Ascending aorta (tissue), 2 donors: ENCODE measurements at regions not wholly inside any gene's neighbourhood (a gene's known extent, or its start where the extent isn't known, plus 50 kb on each side); places are given as distances from the start of the nearest gene placed in this dataset.

Experiments used
- DNase-seq, 2 donors: peaks; one replicate each; pipeline ENCODE4 v3.0.0-alpha.2; 2019; ENCODE audit warnings: low spot score in 2 of 2
- H3K27ac ChIP-seq, 2 donors: fragments of 200-600 bp; sonication (generic); one replicate each; pipeline ENCODE4 v1.5.1; 2016 to 2017; ENCODE audit warnings: mild to moderate bottlenecking in 1 of 2
- H3K27me3 ChIP-seq: fragments of 200-600 bp; sonication (generic); one replicate; pipeline ENCODE4 v1.5.1; 2017
- H3K36me3 ChIP-seq, 2 donors: fragments of 200-600 bp; sonication (generic); one replicate each; pipeline ENCODE4 v1.5.1; 2016
- H3K4me1 ChIP-seq, 2 donors: fragments of 200-600 bp; sonication (generic); one replicate each; pipeline ENCODE4 v1.5.1; 2016 to 2017; ENCODE audit warnings: mild to moderate bottlenecking in 1 of 2
- H3K4me3 ChIP-seq, 2 donors: fragments of 200-600 bp; sonication (generic); one replicate each; pipeline ENCODE4 v1.5.1; 2016 to 2017; ENCODE audit warnings: mild to moderate bottlenecking in 1 of 2
- H3K9me3 ChIP-seq, 2 donors: fragments of 200-600 bp; sonication (generic); one replicate each; pipeline ENCODE4 v1.5.1; 2016
- intact Hi-C: fragments of 100-400 bp; cut with DNase I; formaldehyde crosslinking; loops from one replicate; pipeline ENCODE4 v1.15.1; 2023
- TF ChIP-seq, protein P1 (sequence below), 3 experiments: fragments of 200-600 bp in 2 of 3; fragments of 450-650 bp in 1 of 3; sonication (generic) in 2 of 3; IDR thresholded peaks; one replicate each; pipeline ENCODE4 v1.5.1; 2016 to 2019; ENCODE audit warnings: antibody characterized with exemption in 3 of 3, mild to moderate bottlenecking in 1 of 3, moderate library complexity in 1 of 3

DNA sequence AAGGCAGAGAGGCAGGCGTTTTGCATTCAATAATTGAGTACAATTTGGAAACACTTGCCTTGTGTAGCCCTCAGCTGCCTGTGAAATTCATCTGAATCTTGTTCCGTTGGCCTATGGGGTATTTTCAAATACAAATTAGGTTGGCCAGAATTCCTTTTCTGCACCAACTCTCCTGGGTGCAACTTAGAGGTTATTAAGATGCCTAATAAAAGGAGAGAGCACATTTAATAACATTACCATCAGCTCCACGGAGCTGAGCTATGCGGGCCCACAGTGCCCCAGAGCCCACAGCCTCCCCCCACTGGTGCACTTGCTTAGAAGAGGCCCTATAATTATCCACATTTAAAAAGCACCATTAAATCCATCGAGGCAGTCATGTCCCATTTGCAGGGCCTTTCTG, 367.6 kb upstream of the CLINT1 start:
- Histone ChIP-seq H3K36me3 (no peaks in the 10 kb centered on the region), H3K4me3 (no peak overlapping the region), H3K9me3 (no peaks in the 10 kb centered on the region), H3K27ac (no peak overlapping the region), H3K4me1 (no peaks in the 10 kb centered on the region), H3K27me3 (no peaks in the 10 kb centered on the region)
- intact Hi-C loops: no loop called here
- DNase-seq: no peak
- TF ChIP-seq, protein P1, sequence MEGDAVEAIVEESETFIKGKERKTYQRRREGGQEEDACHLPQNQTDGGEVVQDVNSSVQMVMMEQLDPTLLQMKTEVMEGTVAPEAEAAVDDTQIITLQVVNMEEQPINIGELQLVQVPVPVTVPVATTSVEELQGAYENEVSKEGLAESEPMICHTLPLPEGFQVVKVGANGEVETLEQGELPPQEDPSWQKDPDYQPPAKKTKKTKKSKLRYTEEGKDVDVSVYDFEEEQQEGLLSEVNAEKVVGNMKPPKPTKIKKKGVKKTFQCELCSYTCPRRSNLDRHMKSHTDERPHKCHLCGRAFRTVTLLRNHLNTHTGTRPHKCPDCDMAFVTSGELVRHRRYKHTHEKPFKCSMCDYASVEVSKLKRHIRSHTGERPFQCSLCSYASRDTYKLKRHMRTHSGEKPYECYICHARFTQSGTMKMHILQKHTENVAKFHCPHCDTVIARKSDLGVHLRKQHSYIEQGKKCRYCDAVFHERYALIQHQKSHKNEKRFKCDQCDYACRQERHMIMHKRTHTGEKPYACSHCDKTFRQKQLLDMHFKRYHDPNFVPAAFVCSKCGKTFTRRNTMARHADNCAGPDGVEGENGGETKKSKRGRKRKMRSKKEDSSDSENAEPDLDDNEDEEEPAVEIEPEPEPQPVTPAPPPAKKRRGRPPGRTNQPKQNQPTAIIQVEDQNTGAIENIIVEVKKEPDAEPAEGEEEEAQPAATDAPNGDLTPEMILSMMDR (IDR thresholded peaks at IDR 0.05): no peak

DNA sequence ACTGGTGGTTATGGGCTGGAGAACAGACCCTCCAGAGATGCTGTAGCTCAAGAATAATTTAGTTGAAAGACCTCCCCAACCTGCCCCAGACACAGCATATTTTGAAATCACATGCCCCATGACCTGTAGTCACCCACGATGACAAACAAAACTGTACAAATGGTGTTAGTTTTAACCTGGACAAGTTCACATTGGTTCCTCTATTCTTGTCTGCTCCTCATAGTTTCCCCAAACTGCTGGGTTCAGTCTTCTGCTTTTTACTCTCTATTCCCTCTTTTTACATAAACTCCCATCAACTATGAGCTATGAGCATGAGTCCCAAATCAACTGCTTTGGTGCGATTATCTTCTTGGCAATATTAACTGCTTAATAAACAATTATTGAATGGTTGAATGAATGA, 365.3 kb upstream of the CLINT1 start:
- no peak for DNase-seq
- intact Hi-C loops: no loop called here
- H3K27me3 ChIP-seq: no peaks in the 10 kb centered on the region
- H3K4me1 ChIP-seq: no peaks in the 10 kb centered on the region
- H3K27ac ChIP-seq: no peak overlapping the region
- TF ChIP-seq, protein P1 (IDR thresholded peaks at IDR 0.05): no peak
- no peaks in the 10 kb centered on the region for H3K36me3 ChIP-seq
- no peaks in the 10 kb centered on the region for H3K9me3 ChIP-seq
- H3K4me3 ChIP-seq: no peak overlapping the region

DNA sequence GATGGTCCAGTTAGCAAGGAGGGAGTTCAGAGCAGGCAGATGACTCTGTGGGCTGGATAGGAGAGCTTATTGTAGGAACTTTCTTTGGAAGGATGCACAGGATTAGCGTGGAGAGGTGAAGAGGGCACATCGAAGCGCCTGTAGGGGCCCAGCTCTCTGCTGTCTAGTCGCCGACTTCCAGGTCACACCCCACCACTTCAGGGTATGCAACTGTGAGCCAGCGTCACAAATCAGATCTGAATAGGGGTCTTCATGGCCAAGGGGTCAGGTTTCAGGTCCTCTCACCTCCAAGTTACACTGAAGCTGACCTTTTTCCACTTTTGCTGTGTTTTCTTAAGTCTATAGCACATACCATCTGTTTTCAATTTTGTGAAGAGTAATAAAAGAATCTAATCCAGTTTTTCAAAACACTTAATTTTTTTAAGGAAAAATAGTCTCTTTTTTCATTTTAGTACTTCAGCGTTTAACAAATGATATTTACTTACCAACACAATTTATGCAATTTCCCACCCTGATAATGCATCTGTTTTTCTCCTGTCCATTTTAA, 364.2 kb upstream of the CLINT1 start:
- Histone ChIP-seq H3K27ac (no peak overlapping the region), H3K27me3 (no peaks in the 10 kb centered on the region), H3K36me3 (no peaks in the 10 kb centered on the region), H3K4me3 (no peak overlapping the region), H3K9me3 (no peaks in the 10 kb centered on the region), H3K4me1 (no peaks in the 10 kb centered on the region)
- DNase-seq: no peak
- intact Hi-C loops: no loop called here
- TF ChIP-seq, protein P1 (IDR thresholded peaks at IDR 0.05): no peak

DNA sequence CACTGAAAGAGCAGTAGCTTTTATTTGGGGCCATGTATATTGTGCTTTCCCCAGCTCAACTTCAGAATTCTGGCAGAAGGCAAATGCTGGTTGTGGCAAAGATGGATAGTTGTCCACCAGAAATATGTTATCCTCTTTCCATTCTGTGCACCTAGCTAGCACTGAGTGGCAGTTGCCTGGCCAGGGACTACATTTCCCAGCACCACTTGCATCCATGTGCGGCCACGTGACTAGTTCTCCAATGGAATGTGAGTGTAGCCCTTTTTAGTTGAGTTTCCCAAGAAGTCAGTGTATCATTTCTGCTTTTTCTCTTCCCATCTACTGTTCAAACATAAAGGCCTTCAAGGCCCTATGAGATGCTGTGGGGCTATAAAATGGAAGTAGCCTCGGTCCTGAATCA, 354.0 kb upstream of the CLINT1 start:
- Histone ChIP-seq H3K27ac (no peak overlapping the region), H3K36me3 (no peaks in the 10 kb centered on the region), H3K4me3 (no peak overlapping the region), H3K4me1 (no peaks in the 10 kb centered on the region), H3K27me3 (no peaks in the 10 kb centered on the region), H3K9me3 (no peaks in the 10 kb centered on the region)
- TF ChIP-seq, protein P1 (IDR thresholded peaks at IDR 0.05): no peak
- DNase-seq: no peak
- intact Hi-C loops: no loop called here

DNA sequence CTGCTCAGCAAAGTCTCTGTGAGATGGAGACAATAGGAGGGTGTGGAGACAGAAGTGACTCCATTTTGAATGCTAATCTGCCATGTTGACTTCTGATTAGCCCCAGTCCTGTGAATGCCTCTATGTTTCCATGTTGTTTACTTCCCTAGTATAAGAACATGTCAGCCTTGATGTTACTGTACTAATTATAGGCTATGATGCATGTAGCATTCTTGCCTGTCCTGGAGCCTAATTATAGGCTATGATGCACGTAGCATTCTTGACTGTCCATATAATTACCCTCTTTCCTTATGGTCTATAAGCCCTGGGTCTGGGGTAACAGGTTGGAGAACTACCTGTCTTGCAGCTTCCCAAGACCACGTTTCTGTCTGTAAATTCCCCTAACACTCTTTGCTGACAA, 353.3 kb upstream of the CLINT1 start:
- Histone ChIP-seq H3K27me3 (no peaks in the 10 kb centered on the region), H3K4me1 (no peaks in the 10 kb centered on the region), H3K27ac (no peak overlapping the region), H3K4me3 (no peak overlapping the region), H3K36me3 (no peaks in the 10 kb centered on the region), H3K9me3 (no peaks in the 10 kb centered on the region)
- intact Hi-C loops: no loop called here
- DNase-seq: no peak
- TF ChIP-seq, protein P1 (IDR thresholded peaks at IDR 0.05): no peak
